PC-3 (cell line): ENCODE measurements at regions not wholly inside any gene's neighbourhood (a gene's known extent, or its start where the extent isn't known, plus 50 kb on each side); places are given as distances from the start of the nearest gene placed in this dataset.
A peak's percentile ranks its signal among the peaks of the same experiment; 100 is the strongest.

Source experiments
- ATAC-seq: fragments of 200-7000 bp; cut with Tn5 transposase; 2 replicates; pipeline ENCODE4 v1.9.1; 2020; ENCODE audit warnings: mild to moderate bottlenecking, moderate library complexity
- BruUV-seq: library from RNA; stranded (reverse); fragments of 400-500 nt; replicated peaks from 2 replicates; lab custom pipeline; 2021; lab: Mats Ljungman, UMichigan
- CTCF ChIA-PET: fragments of 300-600 bp; sonication (Branson Sonifier 250); formaldehyde crosslinking; loops from one replicate; lab custom pipeline; 2022; ENCODE audit warnings: antibody characterized with exemption; lab: Charles Lee
- POLR2A ChIA-PET: fragments of 300-600 bp; sonication (Branson Sonifier 250); formaldehyde crosslinking; loops from one replicate; lab custom pipeline; 2022; ENCODE audit warnings: antibody characterized with exemption; ENCODE audit not compliant: unreplicated experiment; lab: Charles Lee
- DNase-seq: peaks from one replicate; pipeline ENCODE4 v3.0.0-alpha.2; 2015
- H2AFZ ChIP-seq: fragments of 300-600 bp; sonication (generic); 2 replicates; pipeline ENCODE4 v1.6.0; 2016; ENCODE audit warnings: antibody characterized with exemption, low read length
- H3F3A ChIP-seq: fragments of 300-600 bp; sonication (generic); one replicate; pipeline ENCODE4 v1.6.0; 2017; ENCODE audit warnings: antibody characterized with exemption, low read length, control low read depth, mild to moderate bottlenecking; ENCODE audit not compliant: unreplicated experiment
- H3K27ac ChIP-seq: fragments of 300-600 bp; sonication (generic); 2 replicates; pipeline ENCODE4 v1.5.1; 2016; ENCODE audit warnings: mild to moderate bottlenecking, low read length
- H3K27me3 ChIP-seq: fragments of 300-600 bp; sonication (generic); 2 replicates; pipeline ENCODE4 v1.6.1; 2016; ENCODE audit warnings: low read length, mixed read lengths
- H3K36me3 ChIP-seq: fragments of 300-600 bp; sonication (generic); 2 replicates; pipeline ENCODE4 v1.6.1; 2016; ENCODE audit warnings: low read depth, mixed run types, low read length, mixed read lengths
- H3K4me1 ChIP-seq: fragments of 300-600 bp; sonication (generic); 2 replicates; pipeline ENCODE4 v1.5.1; 2016; ENCODE audit warnings: low read length; ENCODE audit not compliant: insufficient read depth
- H3K4me2 ChIP-seq: fragments of 300-600 bp; sonication (generic); 2 replicates; pipeline ENCODE4 v1.6.0; 2016; ENCODE audit warnings: low read length
- H3K4me3 ChIP-seq: fragments of 300-600 bp; sonication (generic); 2 replicates; pipeline ENCODE4 v1.5.1; 2016; ENCODE audit warnings: mild to moderate bottlenecking, low read length, mixed read lengths
- H3K79me2 ChIP-seq: fragments of 300-600 bp; sonication (generic); 2 replicates; pipeline ENCODE4 v1.6.1; 2017; ENCODE audit warnings: low read length, mixed read lengths
- H3K9ac ChIP-seq: fragments of 300-600 bp; sonication (generic); 2 replicates; pipeline ENCODE4 v1.6.0; 2016; ENCODE audit warnings: mild to moderate bottlenecking, low read length
- H3K9me2 ChIP-seq: fragments of 300-600 bp; sonication (generic); replicated peaks from 2 replicates; pipeline ENCODE4 v1.6.1; 2016; ENCODE audit warnings: mixed run types, low read length, mixed read lengths
- H3K9me3 ChIP-seq: fragments of 300-600 bp; sonication (generic); 2 replicates; pipeline ENCODE4 v1.6.1; 2016; ENCODE audit warnings: low read length, mixed read lengths
- H4K20me1 ChIP-seq: fragments of 300-600 bp; sonication (generic); 2 replicates; pipeline ENCODE4 v1.6.1; 2016; ENCODE audit warnings: low read length, mixed read lengths
- EZH2 ChIP-seq: fragments of 300-600 bp; sonication (generic); IDR thresholded peaks from one replicate; pipeline ENCODE4 v1.6.1; 2017; ENCODE audit warnings: antibody characterized with exemption, mild to moderate bottlenecking, low read length; ENCODE audit not compliant: unreplicated experiment
- EZH2phosphoT487 ChIP-seq: fragments of 300-600 bp; sonication (generic); IDR thresholded peaks from 2 replicates; pipeline ENCODE4 v1.6.1; 2018; ENCODE audit warnings: mild to moderate bottlenecking, antibody characterized with exemption, low read length, borderline replicate concordance
- intact Hi-C: fragments of 100-400 bp; cut with micrococcal nuclease; formaldehyde crosslinking; loops from 2 replicates; pipeline ENCODE4 v1.9.0; 2023
- TF ChIP-seq, protein P1 (sequence below): fragments of 300-600 bp; sonication (generic); conservative IDR thresholded peaks from 2 replicates; pipeline ENCODE4 v1.5.1; 2017; ENCODE audit warnings: antibody characterized with exemption, low read depth, mild to moderate bottlenecking, low read length

DNA sequence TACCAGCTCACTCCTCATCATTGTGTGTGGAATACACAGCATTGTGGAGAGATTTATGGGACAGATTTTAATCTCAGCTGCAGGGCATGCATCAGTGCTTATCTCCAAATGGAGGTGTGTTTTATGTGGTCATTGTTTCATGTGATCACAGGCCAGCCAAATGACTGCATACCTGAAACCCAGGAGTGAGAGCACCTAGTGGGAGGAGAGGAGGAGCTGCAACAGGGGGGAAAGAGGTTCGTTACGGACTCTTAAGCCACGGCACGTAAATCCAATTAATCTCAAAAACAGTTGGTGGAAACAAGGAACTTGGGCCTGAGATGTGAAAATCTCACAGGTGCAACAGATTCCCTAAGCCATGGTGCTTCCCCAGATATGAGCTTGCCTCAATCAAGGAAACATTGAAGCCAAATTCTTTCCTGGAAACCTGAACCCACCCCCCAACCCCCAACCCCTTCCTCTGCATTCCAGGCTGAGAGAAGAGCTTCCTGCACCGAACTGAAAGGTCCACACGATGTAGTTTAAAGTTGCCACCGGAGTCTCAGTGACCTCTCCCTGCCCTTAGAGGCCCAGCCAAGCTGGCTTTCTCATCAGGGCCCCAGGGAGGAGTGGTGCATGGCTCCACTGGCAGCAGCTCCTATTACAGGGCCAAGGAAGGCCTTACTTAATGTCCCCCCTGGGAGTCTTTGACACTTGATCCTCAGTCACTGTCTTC, 167.4 kb downstream of the C1D start:
- POLR2A ChIA-PET, result interaction anchor here (0.6 kb wide), 1 partner anchor 392 kb away, joined by 3 read pairs; no protein-coding TSS in a partner anchor
- Histone ChIP-seq H2AFZ (no peak overlapping the region), H3K27me3 (no peaks in the 10 kb centered on the region), H3K4me1 (no peaks in the 10 kb centered on the region), H3K79me2 (no peaks in the 10 kb centered on the region), H3K9me3 (no peaks in the 10 kb centered on the region), H3F3A (no peaks in the 10 kb centered on the region), H3K9me2 (no peaks in the 10 kb centered on the region), H4K20me1 (no peaks in the 10 kb centered on the region), H3K27ac (no peak overlapping the region), H3K9ac (no peak overlapping the region), H3K4me2 (no peak overlapping the region), H3K4me3 (no peak overlapping the region), H3K36me3 (no peaks in the 10 kb centered on the region)
- intact Hi-C loops, result no loop called here
- DNase-seq (peak; percentile 46), ATAC-seq (no peak)
- no TSS peak for BruUV-seq
- CTCF ChIA-PET, result no interaction called here
- TF ChIP-seq EZH2phosphoT487 (no peak), EZH2 (no peak)
- TF ChIP-seq, protein P1, sequence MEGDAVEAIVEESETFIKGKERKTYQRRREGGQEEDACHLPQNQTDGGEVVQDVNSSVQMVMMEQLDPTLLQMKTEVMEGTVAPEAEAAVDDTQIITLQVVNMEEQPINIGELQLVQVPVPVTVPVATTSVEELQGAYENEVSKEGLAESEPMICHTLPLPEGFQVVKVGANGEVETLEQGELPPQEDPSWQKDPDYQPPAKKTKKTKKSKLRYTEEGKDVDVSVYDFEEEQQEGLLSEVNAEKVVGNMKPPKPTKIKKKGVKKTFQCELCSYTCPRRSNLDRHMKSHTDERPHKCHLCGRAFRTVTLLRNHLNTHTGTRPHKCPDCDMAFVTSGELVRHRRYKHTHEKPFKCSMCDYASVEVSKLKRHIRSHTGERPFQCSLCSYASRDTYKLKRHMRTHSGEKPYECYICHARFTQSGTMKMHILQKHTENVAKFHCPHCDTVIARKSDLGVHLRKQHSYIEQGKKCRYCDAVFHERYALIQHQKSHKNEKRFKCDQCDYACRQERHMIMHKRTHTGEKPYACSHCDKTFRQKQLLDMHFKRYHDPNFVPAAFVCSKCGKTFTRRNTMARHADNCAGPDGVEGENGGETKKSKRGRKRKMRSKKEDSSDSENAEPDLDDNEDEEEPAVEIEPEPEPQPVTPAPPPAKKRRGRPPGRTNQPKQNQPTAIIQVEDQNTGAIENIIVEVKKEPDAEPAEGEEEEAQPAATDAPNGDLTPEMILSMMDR, result no peak

DNA sequence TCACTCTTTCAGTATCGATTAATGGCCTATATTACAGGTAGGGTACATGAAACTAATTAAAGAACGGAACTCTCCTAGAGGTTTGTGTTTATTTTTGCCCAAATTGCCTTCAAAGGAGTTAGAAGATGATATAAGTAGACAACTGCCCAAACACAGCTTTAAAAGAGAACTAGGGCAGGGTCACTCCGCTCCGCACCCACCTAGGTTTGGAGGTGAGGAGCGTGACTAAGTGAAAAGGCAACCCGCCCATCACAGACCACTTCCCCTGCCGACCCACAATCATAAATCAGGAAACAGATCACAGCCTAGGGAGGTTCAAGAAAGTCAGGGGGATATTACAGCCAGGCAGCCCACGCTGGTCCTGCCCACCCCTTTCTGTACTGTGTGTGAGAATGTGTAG, 166.7 kb downstream of the C1D start:
- ChIA-PET POLR2A (no interaction called here), CTCF (no interaction called here)
- BruUV-seq, result no TSS peak
- Histone ChIP-seq H3K9ac (no peak overlapping the region), H3K4me1 (no peaks in the 10 kb centered on the region), H3F3A (no peaks in the 10 kb centered on the region), H4K20me1 (no peaks in the 10 kb centered on the region), H3K27ac (no peak overlapping the region), H3K36me3 (no peaks in the 10 kb centered on the region), H3K9me3 (no peaks in the 10 kb centered on the region), H2AFZ (no peak overlapping the region), H3K27me3 (no peaks in the 10 kb centered on the region), H3K79me2 (no peaks in the 10 kb centered on the region), H3K4me2 (no peak overlapping the region), H3K9me2 (no peaks in the 10 kb centered on the region), H3K4me3 (no peak overlapping the region)
- no peak for ATAC-seq
- no peak for DNase-seq
- intact Hi-C loops, result no loop called here
- TF ChIP-seq EZH2phosphoT487 (no peak), EZH2 (no peak)
- TF ChIP-seq, protein P1, result no peak

DNA sequence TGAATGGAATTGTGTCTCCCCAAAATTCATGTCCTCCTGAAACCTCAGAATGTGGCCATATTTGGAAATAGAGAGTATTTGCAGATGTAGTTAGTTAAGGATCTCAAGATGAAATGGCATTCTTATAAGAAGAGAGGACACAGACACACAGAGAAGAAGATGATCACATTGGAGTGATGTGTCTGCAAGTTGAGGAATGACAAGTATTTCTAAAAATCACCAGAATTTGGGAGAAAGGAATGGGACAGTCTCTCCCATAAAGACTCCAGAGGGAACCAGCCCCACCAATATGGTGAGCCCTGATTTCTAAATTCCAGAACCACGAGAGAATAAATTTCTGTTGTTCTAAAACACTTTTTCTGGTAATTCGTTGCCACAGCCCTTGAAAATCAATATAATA, 166.3 kb downstream of the C1D start:
- no TSS peak for BruUV-seq
- Histone ChIP-seq H3K4me1 (no peaks in the 10 kb centered on the region), H3K9ac (no peak overlapping the region), H3K4me3 (no peak overlapping the region), H2AFZ (no peak overlapping the region), H3K4me2 (no peak overlapping the region), H4K20me1 (no peaks in the 10 kb centered on the region), H3K27me3 (no peaks in the 10 kb centered on the region), H3K9me3 (no peaks in the 10 kb centered on the region), H3K79me2 (no peaks in the 10 kb centered on the region), H3K36me3 (no peaks in the 10 kb centered on the region), H3K27ac (no peak overlapping the region), H3K9me2 (no peaks in the 10 kb centered on the region), H3F3A (no peaks in the 10 kb centered on the region)
- DNase-seq (no peak), ATAC-seq (no peak)
- ChIA-PET POLR2A (no interaction called here), CTCF (no interaction called here)
- intact Hi-C loops, result no loop called here
- TF ChIP-seq, protein P1, result no peak
- TF ChIP-seq EZH2phosphoT487, result no peak
- TF ChIP-seq EZH2, result no peak
